OCI-M1 (cell line): ENCODE measurements at regions not wholly inside any gene's neighbourhood (a gene's known extent, or its start where the extent isn't known, plus 50 kb on each side); places are given as distances from the start of the nearest gene placed in this dataset.
"Not testable (repeated sequence)": the region's sequence is repeated elsewhere in the genome, so short reads cannot be mapped to it uniquely, and the experiment has no call there.

Experiments used
- DNase-seq: peaks from one replicate; lab custom pipeline; 2025; lab: John Stamatoyannopoulos, UW

- no peak for DNase-seq
Measured at GRCh38 chr15:93359425-93360131, 270.6 kb upstream of the RGMA start.

- no peak for DNase-seq
Measured at GRCh38 chr15:93359060-93359408, 270.0 kb upstream of the RGMA start.

GRCh38 chr15:93358166-93359059 lies 269.4 kb upstream of the RGMA start:
- DNase-seq, result no peak

GRCh38 chr15:93348711-93349545 lies 259.9 kb upstream of the RGMA start:
- no peak for DNase-seq

GRCh38 chr15:93347986-93348385 lies 259.0 kb upstream of the RGMA start:
- DNase-seq, result no peak

GRCh38 chr15:93345981-93346380 lies 257.0 kb upstream of the RGMA start:
- DNase-seq, result no peak

- not testable (repeated sequence) for DNase-seq
Measured at GRCh38 chr15:93343402-93343801, 254.4 kb upstream of the RGMA start.

- no peak for DNase-seq
Measured at GRCh38 chr15:93341164-93341563, 252.2 kb upstream of the RGMA start.

- DNase-seq, result no peak
Measured at GRCh38 chr15:93340406-93340805, 251.4 kb upstream of the RGMA start.

- no peak for DNase-seq
Measured at GRCh38 chr15:93333796-93334195, 244.8 kb upstream of the RGMA start.

- DNase-seq, result not testable (repeated sequence)
Measured at GRCh38 chr15:93333126-93333525, 244.1 kb upstream of the RGMA start.

GRCh38 chr15:93332168-93332553 lies 243.2 kb upstream of the RGMA start:
- no peak for DNase-seq

GRCh38 chr15:93331545-93332167 lies 242.6 kb upstream of the RGMA start:
- no peak for DNase-seq

- no peak for DNase-seq
Measured at GRCh38 chr15:93330912-93331544, 242.0 kb upstream of the RGMA start.

GRCh38 chr15:93327364-93327763 lies 238.4 kb upstream of the RGMA start:
- no peak for DNase-seq

- no peak for DNase-seq
Measured at GRCh38 chr15:93324186-93324975, 235.4 kb upstream of the RGMA start.

GRCh38 chr15:93321881-93322282 lies 232.9 kb upstream of the RGMA start:
- DNase-seq, result no peak

- DNase-seq, result no peak
Measured at GRCh38 chr15:93319121-93319814, 230.3 kb upstream of the RGMA start.

GRCh38 chr15:93317772-93318171 lies 228.8 kb upstream of the RGMA start:
- no peak for DNase-seq

- no peak for DNase-seq
Measured at GRCh38 chr15:93314245-93314644, 225.2 kb upstream of the RGMA start.
